ENCODE measurements at regions not wholly inside any gene's neighbourhood (a gene's known extent, or its start where the extent isn't known, plus 50 kb on each side); places are given as distances from the start of the nearest gene placed in this dataset.

- no peak for TF ChIP-seq CTCF (IDR thresholded peaks at IDR 0.05)
- TF ChIP-seq POLR2A (IDR thresholded peaks at IDR 0.05), result no peak
Observed at GRCh38 chr6:67974931-67975330, 660.2 kb upstream of the ADGRB3 start.
